GM23338 (cell line): ENCODE measurements at regions not wholly inside any gene's neighbourhood (a gene's known extent, or its start where the extent isn't known, plus 50 kb on each side); places are given as distances from the start of the nearest gene placed in this dataset.

Experiments
- ATAC-seq: fragments of 200-7000 bp; cut with Tn5 transposase; 3 replicates; pipeline ENCODE4 v1.9.1; 2020
- DNase-seq: peaks from one replicate; pipeline ENCODE4 v3.0.0-alpha.2; 2015; ENCODE audit warnings: low spot score
- H2AFZ ChIP-seq: fragments of 200-600 bp; sonication (generic); 2 replicates; pipeline ENCODE4 v1.8.0; 2016; ENCODE audit warnings: antibody characterized with exemption, mild to moderate bottlenecking, moderate library complexity
- H3F3A ChIP-seq: fragments of 200-600 bp; sonication (generic); replicated peaks from 2 replicates; pipeline ENCODE4 v1.8.0; 2017; ENCODE audit warnings: antibody characterized with exemption, mixed run types, low read depth
- H3K27ac ChIP-seq: fragments of 200-600 bp; sonication (generic); 2 replicates; pipeline ENCODE4 v1.6.1; 2016; ENCODE audit warnings: low read depth
- H3K27me3 ChIP-seq: fragments of 200-600 bp; sonication (generic); 2 replicates; pipeline ENCODE4 v1.8.0; 2016; ENCODE audit warnings: mild to moderate bottlenecking, mixed run types, moderate library complexity; ENCODE audit not compliant: insufficient read depth
- H3K36me3 ChIP-seq: fragments of 200-600 bp; sonication (generic); 2 replicates; pipeline ENCODE4 v1.8.0; 2016; ENCODE audit warnings: mild to moderate bottlenecking; ENCODE audit not compliant: insufficient read depth
- H3K4me1 ChIP-seq: fragments of 200-600 bp; sonication (generic); 2 replicates; pipeline ENCODE4 v1.8.0; 2016; ENCODE audit warnings: mild to moderate bottlenecking, moderate library complexity; ENCODE audit not compliant: insufficient read depth
- H3K4me2 ChIP-seq: fragments of 200-600 bp; sonication (generic); 2 replicates; pipeline ENCODE4 v1.7.1; 2017; ENCODE audit warnings: mixed run types
- H3K4me3 ChIP-seq: fragments of 200-600 bp; sonication (generic); 2 replicates; pipeline ENCODE4 v1.6.1; 2016; ENCODE audit warnings: mixed run types
- H3K79me2 ChIP-seq: fragments of 200-600 bp; sonication (generic); replicated peaks from 2 replicates; pipeline ENCODE4 v1.8.0; 2017; ENCODE audit warnings: mild to moderate bottlenecking; ENCODE audit not compliant: insufficient read depth
- H3K9me2 ChIP-seq: fragments of 200-600 bp; sonication (generic); 2 replicates; pipeline ENCODE4 v1.8.0; 2017; ENCODE audit not compliant: insufficient read depth
- H4K20me1 ChIP-seq: fragments of 200-600 bp; sonication (generic); replicated peaks from 2 replicates; pipeline ENCODE4 v1.8.0; 2017; ENCODE audit warnings: mild to moderate bottlenecking; ENCODE audit not compliant: insufficient read depth
- H3K27ac Mint-ChIP-seq: 2 replicates; pipeline ENCODE4 v1.8.0; 2020; ENCODE audit warnings: inconsistent platforms, mild to moderate bottlenecking, moderate library complexity, mixed read lengths
- H3K27me3 Mint-ChIP-seq: 3 replicates; pipeline ENCODE4 v1.8.0; 2022; ENCODE audit warnings: low read depth, mild to moderate bottlenecking, moderate library complexity, mixed read lengths, inconsistent platforms; ENCODE audit not compliant: insufficient read depth, poor library complexity
- H3K36me3 Mint-ChIP-seq: 3 replicates; pipeline ENCODE4 v1.8.0; 2021; ENCODE audit warnings: low read depth, mild to moderate bottlenecking, inconsistent platforms, moderate library complexity, mixed read lengths
- H3K4me1 Mint-ChIP-seq: 3 replicates; pipeline ENCODE4 v1.8.0; 2020; ENCODE audit warnings: mild to moderate bottlenecking, inconsistent platforms, mixed read lengths
- H3K4me3 Mint-ChIP-seq: 3 replicates; pipeline ENCODE4 v1.8.0; 2021; ENCODE audit warnings: moderate library complexity, mild to moderate bottlenecking, inconsistent platforms, mixed read lengths
- H3K9me3 Mint-ChIP-seq: 3 replicates; pipeline ENCODE4 v1.8.0; 2020; ENCODE audit warnings: moderate library complexity, mild to moderate bottlenecking, inconsistent platforms, mixed read lengths
- CREB1 ChIP-seq: fragments of 250-450 bp; sonication (Bioruptor Pico); IDR thresholded peaks from 2 replicates; pipeline ENCODE4 v1.5.0; 2020; ENCODE audit warnings: low read depth, mild to moderate bottlenecking, moderate library complexity
- EZH2phosphoT487 ChIP-seq: fragments of 200-600 bp; sonication (generic); IDR thresholded peaks from one replicate; pipeline ENCODE4 v1.8.1; 2018; ENCODE audit warnings: antibody characterized with exemption; ENCODE audit not compliant: unreplicated experiment
- JUNB ChIP-seq: IDR thresholded peaks from one replicate; pipeline ENCODE4 v1.6.1; 2016; ENCODE audit warnings: antibody characterized with exemption; ENCODE audit not compliant: unreplicated experiment
- NANOG ChIP-seq: IDR thresholded peaks from 2 replicates; pipeline ENCODE4 v1.6.1; 2016; ENCODE audit warnings: antibody characterized with exemption, borderline replicate concordance
- POLR2AphosphoS5 ChIP-seq: IDR thresholded peaks from 2 replicates; pipeline ENCODE4 v1.6.1; 2016; ENCODE audit warnings: antibody characterized with exemption, low read depth
- STAT1 ChIP-seq: IDR thresholded peaks from one replicate; pipeline ENCODE4 v1.6.1; 2016; ENCODE audit warnings: antibody characterized with exemption; ENCODE audit not compliant: unreplicated experiment
- ZNF114 ChIP-seq: fragments of 250-450 bp; sonication (Bioruptor Pico); IDR thresholded peaks from 2 replicates; pipeline ENCODE4 v1.5.0; 2020; ENCODE audit warnings: mild to moderate bottlenecking, moderate library complexity
- ZNF331 ChIP-seq: fragments of 250-450 bp; sonication (Bioruptor Pico); IDR thresholded peaks from 2 replicates; pipeline ENCODE4 v1.5.0; 2020; ENCODE audit warnings: low read depth, mild to moderate bottlenecking, moderate library complexity
- TF ChIP-seq, protein P1 (sequence below), 2 experiments: fragments of 200-600 bp in 1 of 2; sonication (generic) in 1 of 2; conservative IDR thresholded peaks; 2 replicates each; pipeline versions ENCODE4 v1.5.1 to v1.6.1; 2016 to 2017; ENCODE audit warnings: antibody characterized with exemption in 2 of 2, low read depth in 2 of 2, mild to moderate bottlenecking in 2 of 2, moderate library complexity in 1 of 2
- TF ChIP-seq, protein P2 (sequence below): IDR thresholded peaks from one replicate; pipeline ENCODE4 v1.6.1; 2018; ENCODE audit warnings: antibody characterized with exemption; ENCODE audit not compliant: unreplicated experiment
- TF ChIP-seq, protein P3 (sequence below): fragments of 250-450 bp; sonication (Bioruptor Pico); IDR thresholded peaks from 2 replicates; pipeline ENCODE4 v1.5.0; 2020; ENCODE audit warnings: mild to moderate bottlenecking, moderate library complexity
- TF ChIP-seq, protein P4 (sequence below): IDR thresholded peaks from 2 replicates; pipeline ENCODE4 v1.6.1; 2016; ENCODE audit warnings: antibody characterized with exemption

DNA sequence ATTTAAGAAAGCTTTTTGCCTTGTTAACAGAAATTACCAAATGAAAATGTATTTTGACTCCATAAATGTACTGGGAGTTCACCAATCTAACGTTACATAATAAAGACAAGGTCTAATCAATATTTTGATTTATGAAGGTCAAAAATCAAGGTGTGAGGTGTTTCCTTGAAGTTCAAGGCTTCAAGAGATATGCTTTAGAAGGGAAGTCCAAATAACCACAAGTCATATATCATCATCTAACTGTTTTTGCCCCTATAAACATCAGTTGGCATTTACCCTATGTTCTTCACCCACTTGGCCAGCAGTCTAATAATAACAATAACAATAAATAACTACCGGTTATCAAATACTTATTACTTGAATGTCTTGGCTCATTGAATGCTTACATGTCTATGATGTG, 196.1 kb upstream of the ID2 start:
- no peak overlapping the region for H2AFZ ChIP-seq
- H3K27ac Mint-ChIP-seq: no peak overlapping the region
- no peaks in the 10 kb centered on the region for H3K36me3 Mint-ChIP-seq
- no peak for TF ChIP-seq ZNF331
- TF ChIP-seq, protein P1, sequence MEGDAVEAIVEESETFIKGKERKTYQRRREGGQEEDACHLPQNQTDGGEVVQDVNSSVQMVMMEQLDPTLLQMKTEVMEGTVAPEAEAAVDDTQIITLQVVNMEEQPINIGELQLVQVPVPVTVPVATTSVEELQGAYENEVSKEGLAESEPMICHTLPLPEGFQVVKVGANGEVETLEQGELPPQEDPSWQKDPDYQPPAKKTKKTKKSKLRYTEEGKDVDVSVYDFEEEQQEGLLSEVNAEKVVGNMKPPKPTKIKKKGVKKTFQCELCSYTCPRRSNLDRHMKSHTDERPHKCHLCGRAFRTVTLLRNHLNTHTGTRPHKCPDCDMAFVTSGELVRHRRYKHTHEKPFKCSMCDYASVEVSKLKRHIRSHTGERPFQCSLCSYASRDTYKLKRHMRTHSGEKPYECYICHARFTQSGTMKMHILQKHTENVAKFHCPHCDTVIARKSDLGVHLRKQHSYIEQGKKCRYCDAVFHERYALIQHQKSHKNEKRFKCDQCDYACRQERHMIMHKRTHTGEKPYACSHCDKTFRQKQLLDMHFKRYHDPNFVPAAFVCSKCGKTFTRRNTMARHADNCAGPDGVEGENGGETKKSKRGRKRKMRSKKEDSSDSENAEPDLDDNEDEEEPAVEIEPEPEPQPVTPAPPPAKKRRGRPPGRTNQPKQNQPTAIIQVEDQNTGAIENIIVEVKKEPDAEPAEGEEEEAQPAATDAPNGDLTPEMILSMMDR (conservative IDR thresholded peaks at IDR 0.05; ENCODE audit: low read depth in 2 of 2): no peak
- TF ChIP-seq CREB1: no peak
- TF ChIP-seq STAT1: no peak
- no peak for TF ChIP-seq ZNF114
- TF ChIP-seq EZH2phosphoT487: no peak
- no peak for TF ChIP-seq JUNB
- TF ChIP-seq, protein P2, sequence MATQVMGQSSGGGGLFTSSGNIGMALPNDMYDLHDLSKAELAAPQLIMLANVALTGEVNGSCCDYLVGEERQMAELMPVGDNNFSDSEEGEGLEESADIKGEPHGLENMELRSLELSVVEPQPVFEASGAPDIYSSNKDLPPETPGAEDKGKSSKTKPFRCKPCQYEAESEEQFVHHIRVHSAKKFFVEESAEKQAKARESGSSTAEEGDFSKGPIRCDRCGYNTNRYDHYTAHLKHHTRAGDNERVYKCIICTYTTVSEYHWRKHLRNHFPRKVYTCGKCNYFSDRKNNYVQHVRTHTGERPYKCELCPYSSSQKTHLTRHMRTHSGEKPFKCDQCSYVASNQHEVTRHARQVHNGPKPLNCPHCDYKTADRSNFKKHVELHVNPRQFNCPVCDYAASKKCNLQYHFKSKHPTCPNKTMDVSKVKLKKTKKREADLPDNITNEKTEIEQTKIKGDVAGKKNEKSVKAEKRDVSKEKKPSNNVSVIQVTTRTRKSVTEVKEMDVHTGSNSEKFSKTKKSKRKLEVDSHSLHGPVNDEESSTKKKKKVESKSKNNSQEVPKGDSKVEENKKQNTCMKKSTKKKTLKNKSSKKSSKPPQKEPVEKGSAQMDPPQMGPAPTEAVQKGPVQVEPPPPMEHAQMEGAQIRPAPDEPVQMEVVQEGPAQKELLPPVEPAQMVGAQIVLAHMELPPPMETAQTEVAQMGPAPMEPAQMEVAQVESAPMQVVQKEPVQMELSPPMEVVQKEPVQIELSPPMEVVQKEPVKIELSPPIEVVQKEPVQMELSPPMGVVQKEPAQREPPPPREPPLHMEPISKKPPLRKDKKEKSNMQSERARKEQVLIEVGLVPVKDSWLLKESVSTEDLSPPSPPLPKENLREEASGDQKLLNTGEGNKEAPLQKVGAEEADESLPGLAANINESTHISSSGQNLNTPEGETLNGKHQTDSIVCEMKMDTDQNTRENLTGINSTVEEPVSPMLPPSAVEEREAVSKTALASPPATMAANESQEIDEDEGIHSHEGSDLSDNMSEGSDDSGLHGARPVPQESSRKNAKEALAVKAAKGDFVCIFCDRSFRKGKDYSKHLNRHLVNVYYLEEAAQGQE: no peak
- TF ChIP-seq POLR2AphosphoS5: no peak
- TF ChIP-seq, protein P3, sequence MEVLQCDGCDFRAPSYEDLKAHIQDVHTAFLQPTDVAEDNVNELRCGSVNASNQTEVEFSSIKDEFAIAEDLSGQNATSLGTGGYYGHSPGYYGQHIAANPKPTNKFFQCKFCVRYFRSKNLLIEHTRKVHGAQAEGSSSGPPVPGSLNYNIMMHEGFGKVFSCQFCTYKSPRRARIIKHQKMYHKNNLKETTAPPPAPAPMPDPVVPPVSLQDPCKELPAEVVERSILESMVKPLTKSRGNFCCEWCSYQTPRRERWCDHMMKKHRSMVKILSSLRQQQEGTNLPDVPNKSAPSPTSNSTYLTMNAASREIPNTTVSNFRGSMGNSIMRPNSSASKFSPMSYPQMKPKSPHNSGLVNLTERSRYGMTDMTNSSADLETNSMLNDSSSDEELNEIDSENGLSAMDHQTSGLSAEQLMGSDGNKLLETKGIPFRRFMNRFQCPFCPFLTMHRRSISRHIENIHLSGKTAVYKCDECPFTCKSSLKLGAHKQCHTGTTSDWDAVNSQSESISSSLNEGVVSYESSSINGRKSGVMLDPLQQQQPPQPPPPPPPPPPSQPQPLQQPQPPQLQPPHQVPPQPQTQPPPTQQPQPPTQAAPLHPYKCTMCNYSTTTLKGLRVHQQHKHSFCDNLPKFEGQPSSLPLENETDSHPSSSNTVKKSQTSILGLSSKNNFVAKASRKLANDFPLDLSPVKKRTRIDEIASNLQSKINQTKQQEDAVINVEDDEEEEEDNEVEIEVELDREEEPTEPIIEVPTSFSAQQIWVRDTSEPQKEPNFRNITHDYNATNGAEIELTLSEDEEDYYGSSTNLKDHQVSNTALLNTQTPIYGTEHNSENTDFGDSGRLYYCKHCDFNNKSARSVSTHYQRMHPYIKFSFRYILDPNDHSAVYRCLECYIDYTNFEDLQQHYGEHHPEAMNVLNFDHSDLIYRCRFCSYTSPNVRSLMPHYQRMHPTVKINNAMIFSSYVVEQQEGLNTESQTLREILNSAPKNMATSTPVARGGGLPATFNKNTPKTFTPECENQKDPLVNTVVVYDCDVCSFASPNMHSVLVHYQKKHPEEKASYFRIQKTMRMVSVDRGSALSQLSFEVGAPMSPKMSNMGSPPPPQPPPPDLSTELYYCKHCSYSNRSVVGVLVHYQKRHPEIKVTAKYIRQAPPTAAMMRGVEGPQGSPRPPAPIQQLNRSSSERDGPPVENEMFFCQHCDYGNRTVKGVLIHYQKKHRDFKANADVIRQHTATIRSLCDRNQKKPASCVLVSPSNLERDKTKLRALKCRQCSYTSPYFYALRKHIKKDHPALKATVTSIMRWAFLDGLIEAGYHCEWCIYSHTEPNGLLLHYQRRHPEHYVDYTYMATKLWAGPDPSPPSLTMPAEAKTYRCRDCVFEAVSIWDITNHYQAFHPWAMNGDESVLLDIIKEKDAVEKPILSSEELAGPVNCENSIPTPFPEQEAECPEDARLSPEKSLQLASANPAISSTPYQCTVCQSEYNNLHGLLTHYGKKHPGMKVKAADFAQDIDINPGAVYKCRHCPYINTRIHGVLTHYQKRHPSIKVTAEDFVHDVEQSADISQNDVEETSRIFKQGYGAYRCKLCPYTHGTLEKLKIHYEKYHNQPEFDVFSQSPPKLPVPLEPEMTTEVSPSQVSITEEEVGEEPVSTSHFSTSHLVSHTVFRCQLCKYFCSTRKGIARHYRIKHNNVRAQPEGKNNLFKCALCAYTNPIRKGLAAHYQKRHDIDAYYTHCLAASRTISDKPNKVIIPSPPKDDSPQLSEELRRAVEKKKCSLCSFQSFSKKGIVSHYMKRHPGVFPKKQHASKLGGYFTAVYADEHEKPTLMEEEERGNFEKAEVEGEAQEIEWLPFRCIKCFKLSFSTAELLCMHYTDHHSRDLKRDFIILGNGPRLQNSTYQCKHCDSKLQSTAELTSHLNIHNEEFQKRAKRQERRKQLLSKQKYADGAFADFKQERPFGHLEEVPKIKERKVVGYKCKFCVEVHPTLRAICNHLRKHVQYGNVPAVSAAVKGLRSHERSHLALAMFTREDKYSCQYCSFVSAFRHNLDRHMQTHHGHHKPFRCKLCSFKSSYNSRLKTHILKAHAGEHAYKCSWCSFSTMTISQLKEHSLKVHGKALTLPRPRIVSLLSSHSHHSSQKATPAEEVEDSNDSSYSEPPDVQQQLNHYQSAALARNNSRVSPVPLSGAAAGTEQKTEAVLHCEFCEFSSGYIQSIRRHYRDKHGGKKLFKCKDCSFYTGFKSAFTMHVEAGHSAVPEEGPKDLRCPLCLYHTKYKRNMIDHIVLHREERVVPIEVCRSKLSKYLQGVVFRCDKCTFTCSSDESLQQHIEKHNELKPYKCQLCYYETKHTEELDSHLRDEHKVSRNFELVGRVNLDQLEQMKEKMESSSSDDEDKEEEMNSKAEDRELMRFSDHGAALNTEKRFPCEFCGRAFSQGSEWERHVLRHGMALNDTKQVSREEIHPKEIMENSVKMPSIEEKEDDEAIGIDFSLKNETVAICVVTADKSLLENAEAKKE: no peak
- TF ChIP-seq NANOG: no peak
- TF ChIP-seq, protein P4, sequence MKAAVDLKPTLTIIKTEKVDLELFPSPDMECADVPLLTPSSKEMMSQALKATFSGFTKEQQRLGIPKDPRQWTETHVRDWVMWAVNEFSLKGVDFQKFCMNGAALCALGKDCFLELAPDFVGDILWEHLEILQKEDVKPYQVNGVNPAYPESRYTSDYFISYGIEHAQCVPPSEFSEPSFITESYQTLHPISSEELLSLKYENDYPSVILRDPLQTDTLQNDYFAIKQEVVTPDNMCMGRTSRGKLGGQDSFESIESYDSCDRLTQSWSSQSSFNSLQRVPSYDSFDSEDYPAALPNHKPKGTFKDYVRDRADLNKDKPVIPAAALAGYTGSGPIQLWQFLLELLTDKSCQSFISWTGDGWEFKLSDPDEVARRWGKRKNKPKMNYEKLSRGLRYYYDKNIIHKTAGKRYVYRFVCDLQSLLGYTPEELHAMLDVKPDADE: no peak
- H3K79me2 ChIP-seq: no peaks in the 10 kb centered on the region
- H3K9me3 Mint-ChIP-seq: no peaks in the 10 kb centered on the region
- no peaks in the 10 kb centered on the region for H3K27me3 ChIP-seq
- no peak overlapping the region for H3K4me3 ChIP-seq
- no peaks in the 10 kb centered on the region for H3K9me2 ChIP-seq
- DNase-seq: no peak
- no peak overlapping the region for H3K4me3 Mint-ChIP-seq
- no peaks in the 10 kb centered on the region for H3K27me3 Mint-ChIP-seq
- no peak overlapping the region for H3K27ac ChIP-seq
- H3K36me3 ChIP-seq: no peaks in the 10 kb centered on the region
- peaks cover 17% of the 10 kb centered on the region for H3K4me1 Mint-ChIP-seq
- no peak for ATAC-seq
- H4K20me1 ChIP-seq: no peaks in the 10 kb centered on the region
- H3K4me1 ChIP-seq: no peaks in the 10 kb centered on the region; the same call in 1 of the 2 replicates
- H3F3A ChIP-seq: no peaks in the 10 kb centered on the region
- no peak overlapping the region for H3K4me2 ChIP-seq
